HepG2 (cell line): ENCODE measurements at regions not wholly inside any gene's neighbourhood (a gene's known extent, or its start where the extent isn't known, plus 50 kb on each side); places are given as distances from the start of the nearest gene placed in this dataset.

Experiments used
- E2F5 ChIP-seq: sonication (generic); formaldehyde crosslinking; conservative IDR thresholded peaks from 2 replicates; pipeline ENCODE4 v1.4.0; 2020; ENCODE audit warnings: missing genetic modification reagents
- EP300 ChIP-seq, 3 experiments: sonication (generic) in 1 of 3; formaldehyde crosslinking in 1 of 3; IDR thresholded peaks; 2 replicates each; pipeline versions ENCODE4 v1.5.1 to v1.6.1; 2011 to 2020; ENCODE audit warnings: low read depth in 2 of 3, low read length in 2 of 3, borderline replicate concordance in 1 of 3, improper control_type of control experiment in 1 of 3, mild to moderate bottlenecking in 1 of 3, missing genetic modification reagents in 1 of 3, moderate library complexity in 1 of 3
- HOXA9 ChIP-seq: sonication (generic); formaldehyde crosslinking; IDR thresholded peaks from 2 replicates; pipeline ENCODE4 v1.8.1; 2022; ENCODE audit warnings: missing genetic modification reagents, mild to moderate bottlenecking, moderate library complexity, borderline replicate concordance
- MAX ChIP-seq: IDR thresholded peaks from 2 replicates; pipeline ENCODE4 v1.6.1; 2012; ENCODE audit warnings: inconsistent platforms
- MLX ChIP-seq: IDR thresholded peaks from 2 replicates; pipeline ENCODE4 v1.6.1; 2016
- MYC ChIP-seq: sonication (generic); formaldehyde crosslinking; IDR thresholded peaks from 2 replicates; pipeline ENCODE4 v1.9.0; 2021; ENCODE audit warnings: missing genetic modification reagents, borderline replicate concordance
- NRL ChIP-seq: sonication (generic); formaldehyde crosslinking; IDR thresholded peaks from 2 replicates; pipeline ENCODE4 v1.5.0; 2020; ENCODE audit warnings: missing genetic modification reagents, mild to moderate bottlenecking, moderate library complexity, borderline replicate concordance
- PATZ1 ChIP-seq: sonication (generic); formaldehyde crosslinking; IDR thresholded peaks from 2 replicates; pipeline ENCODE4 v1.4.0; 2020; ENCODE audit warnings: missing genetic modification reagents
- RXRB ChIP-seq: IDR thresholded peaks from 2 replicates; pipeline ENCODE4 v1.6.1; 2016; ENCODE audit warnings: borderline replicate concordance, missing genetic modification reagents, missing compliant biosample characterization
- SP1 ChIP-seq, 2 experiments: fragments of 450-650 bp in 1 of 2; sonication (generic) in 1 of 2; formaldehyde crosslinking in 1 of 2; IDR thresholded peaks; 2 replicates each; pipeline versions ENCODE4 v1.4.0 to v1.6.1; 2016 to 2020; ENCODE audit warnings: missing genetic modification reagents in 1 of 2
- TFAP4 ChIP-seq: sonication (generic); IDR thresholded peaks from 2 replicates; pipeline ENCODE4 v1.6.1; 2016; ENCODE audit warnings: low read depth, borderline replicate concordance
- TFE3 ChIP-seq: IDR thresholded peaks from 2 replicates; pipeline ENCODE4 v1.6.1; 2016
- THRA ChIP-seq: sonication (generic); formaldehyde crosslinking; IDR thresholded peaks from 2 replicates; pipeline ENCODE4 v1.4.0; 2020; ENCODE audit warnings: missing genetic modification reagents, borderline replicate concordance
- ZFY ChIP-seq: sonication (generic); formaldehyde crosslinking; IDR thresholded peaks from 2 replicates; pipeline ENCODE4 v1.4.0; 2020; ENCODE audit warnings: missing genetic modification reagents
- ZNF574 ChIP-seq: sonication (generic); formaldehyde crosslinking; IDR thresholded peaks from 2 replicates; pipeline ENCODE4 v1.4.0; 2020; ENCODE audit warnings: missing genetic modification reagents
- ZNF724P ChIP-seq: sonication (generic); formaldehyde crosslinking; IDR thresholded peaks from 2 replicates; pipeline ENCODE4 v1.8.0; 2022; ENCODE audit warnings: missing genetic modification reagents, borderline replicate concordance

GRCh38 chr6:6971369-6971768, 136.4 kb upstream of the RREB1 start (continued):
- 0 out of 2 replicates have a peak, but pooled peaks have one; percentile 35 for TF ChIP-seq NRL (CRISPR knock-in tag)
- peak; percentile 86 for TF ChIP-seq RXRB (CRISPR knock-in tag)
- no peak for TF ChIP-seq E2F5 (CRISPR knock-in tag)
- TF ChIP-seq TFE3 (CRISPR knock-in tag), result 0 out of 2 replicates have a peak, but pooled peaks have one; percentile 47
- peak; percentile 10; the same call in 1 of the 2 replicates for TF ChIP-seq TFAP4
- peak; percentile 67 for TF ChIP-seq MAX
- TF ChIP-seq ZFY (CRISPR knock-in tag), result peak; percentile 50
- TF ChIP-seq EP300 (IDR thresholded peaks at IDR 0.05; ENCODE audit: low read depth in 2 of 2, low read length in 2 of 2), result peak in 1 of 2 experiments; percentile 39; a peak in 1 of 4 replicates
- no peak for TF ChIP-seq EP300 (CRISPR knock-in tag; IDR thresholded peaks at IDR 0.05; ENCODE audit: borderline replicate concordance)
- TF ChIP-seq SP1 (IDR thresholded peaks at IDR 0.05), result no peak
- no peak for TF ChIP-seq SP1 (CRISPR knock-in tag; IDR thresholded peaks at IDR 0.05)
- TF ChIP-seq ZNF574, result peak; percentile 34; the same call in 1 of the 2 replicates
- TF ChIP-seq PATZ1, result peak; percentile 62; the same call in 1 of the 2 replicates
- TF ChIP-seq MLX, result peak; percentile 68; the same call in 1 of the 2 replicates
- peak; percentile 84; the same call in 1 of the 2 replicates for TF ChIP-seq THRA
- TF ChIP-seq MYC (CRISPR knock-in tag), result peak; percentile 29; the same call in 1 of the 2 replicates
- TF ChIP-seq ZNF724P (CRISPR knock-in tag), result no peak
- TF ChIP-seq HOXA9 (CRISPR knock-in tag), result no peak
- TF ChIP-seq, all 625 proteins: peak for 63
